Right ventricle myocardium superior (tissue), 1 donor: ENCODE measurements at regions not wholly inside any gene's neighbourhood (a gene's known extent, or its start where the extent isn't known, plus 50 kb on each side); places are given as distances from the start of the nearest gene placed in this dataset.

Experiments used
- ATAC-seq: fragments of 200-7000 bp; cut with Tn5 transposase; one replicate; pipeline ENCODE4 v1.9.1; 2020; ENCODE audit warnings: mild to moderate bottlenecking; ENCODE audit not compliant: poor library complexity
- DNase-seq: peaks from one replicate; pipeline ENCODE4 v3.0.0-alpha.2; 2020
- intact Hi-C: fragments of 100-400 bp; cut with DNase I; formaldehyde crosslinking; loops from one replicate; pipeline ENCODE4 v1.11.2; 2022
- donor health status: DM: no; HTN: yes; CAD: no; lungs with severe emphysema.

DNA sequence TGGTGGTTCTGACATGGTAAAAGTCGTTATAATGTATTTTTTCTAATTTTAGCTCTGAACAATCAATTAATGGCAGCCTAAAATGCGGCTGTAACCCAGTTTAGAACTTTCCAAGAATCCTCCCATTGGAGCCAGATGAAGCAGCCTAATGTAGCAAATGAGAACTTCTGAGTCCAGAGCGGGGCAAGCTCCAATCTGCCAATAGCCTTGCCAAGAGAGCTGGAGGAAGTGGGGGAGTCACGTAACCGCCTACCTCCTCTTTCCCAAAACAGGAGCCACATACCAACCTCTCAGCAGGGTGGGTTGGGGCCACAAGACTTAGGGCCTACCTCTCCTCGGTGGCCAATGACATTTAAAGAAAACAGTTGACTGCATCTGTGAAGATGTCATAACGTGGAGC, 230.6 kb downstream of the SOD2 start:
- no peak for ATAC-seq
- DNase-seq, result no peak
- intact Hi-C loops, result no loop called here

- intact Hi-C loops, result no loop called here
- ATAC-seq (no peak), DNase-seq (no peak)
These were observed 231.0 kb downstream of the SOD2 start for GRCh38 chr6:159461998-159462397.

DNA sequence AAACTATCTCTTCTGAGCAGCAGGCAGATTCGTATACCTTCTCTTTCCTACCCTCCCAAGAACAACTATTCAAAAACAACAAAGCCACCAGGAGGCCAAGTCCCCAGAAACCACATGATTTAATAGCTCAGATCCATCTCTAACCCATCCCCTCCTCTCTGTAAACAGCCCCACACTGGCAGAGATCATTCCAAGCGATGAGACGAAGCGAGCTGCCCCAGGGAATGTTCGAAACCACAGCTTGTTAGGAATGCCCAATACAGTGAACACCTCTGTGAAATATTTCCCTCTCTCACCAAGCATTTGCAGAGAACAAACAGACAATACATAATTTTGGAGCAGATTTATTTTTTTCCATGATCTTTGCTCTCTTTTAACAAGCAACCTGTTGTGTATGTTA, 231.8 kb downstream of the SOD2 start:
- DNase-seq (no peak), ATAC-seq (no peak)
- intact Hi-C loops, result no loop called here

- intact Hi-C loops, result no loop called here
- ATAC-seq (no peak), DNase-seq (no peak)
These were observed 232.6 kb downstream of the SOD2 start for GRCh38 chr6:159460476-159460875.

DNA sequence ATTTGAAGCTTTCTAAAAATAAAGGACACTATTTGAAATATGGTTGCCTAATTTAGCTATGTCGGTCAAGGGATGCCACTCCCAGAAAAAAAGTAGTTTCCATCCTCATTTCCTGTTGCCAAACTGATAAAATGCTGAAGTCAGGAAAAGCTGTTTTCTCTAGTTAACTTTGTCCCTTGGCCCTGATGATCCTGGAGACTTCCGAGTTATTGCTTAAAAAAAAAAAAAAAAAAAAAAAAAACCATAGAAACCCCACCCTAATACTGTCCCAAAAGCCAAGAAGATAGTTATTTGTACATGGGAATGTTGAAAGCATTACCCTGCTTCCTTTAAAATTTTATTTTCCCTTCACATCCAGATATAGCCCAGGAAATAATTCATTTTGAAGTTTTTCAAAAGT, 236.7 kb downstream of the SOD2 start:
- intact Hi-C loops, result no loop called here
- DNase-seq (no peak), ATAC-seq (peak; percentile 56)

GRCh38 chr6:159455700-159456274, 237.3 kb downstream of the SOD2 start:
- intact Hi-C loops, result no loop called here
- ATAC-seq, result no peak
- no peak for DNase-seq

- intact Hi-C loops, result no loop called here
- ATAC-seq, result no peak
These were observed 242.1 kb downstream of the SOD2 start for GRCh38 chr6:159450815-159451465.

DNA sequence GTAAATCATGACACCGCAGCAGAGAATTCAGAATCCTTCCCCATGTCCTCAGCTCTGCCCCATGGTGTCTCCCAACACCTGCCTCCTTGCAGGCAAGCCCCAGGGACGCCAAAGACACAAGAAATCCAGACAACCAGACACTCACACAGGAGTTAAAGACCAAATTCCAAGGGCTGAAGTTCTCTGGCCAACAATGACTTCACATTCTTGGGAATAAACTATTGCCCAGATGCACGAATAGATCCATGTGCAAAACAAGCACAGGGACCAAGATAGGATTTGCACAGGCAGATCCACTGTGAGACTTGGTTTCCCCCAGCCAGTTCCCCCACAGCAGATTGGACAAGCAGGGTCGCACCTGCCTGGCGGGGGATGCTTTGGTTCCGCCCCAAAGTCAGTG, 246.7 kb downstream of the SOD2 start:
- intact Hi-C loops, result no loop called here
- no peak for ATAC-seq
- DNase-seq, result no peak

More at GRCh38 chr6:159450815-159451465, 242.1 kb downstream of the SOD2 start:
- DNase-seq, result no peak

- ATAC-seq, result no peak
- intact Hi-C loops, result no loop called here
- DNase-seq, result no peak
These were observed 247.7 kb downstream of the SOD2 start for GRCh38 chr6:159445351-159445750.

DNA sequence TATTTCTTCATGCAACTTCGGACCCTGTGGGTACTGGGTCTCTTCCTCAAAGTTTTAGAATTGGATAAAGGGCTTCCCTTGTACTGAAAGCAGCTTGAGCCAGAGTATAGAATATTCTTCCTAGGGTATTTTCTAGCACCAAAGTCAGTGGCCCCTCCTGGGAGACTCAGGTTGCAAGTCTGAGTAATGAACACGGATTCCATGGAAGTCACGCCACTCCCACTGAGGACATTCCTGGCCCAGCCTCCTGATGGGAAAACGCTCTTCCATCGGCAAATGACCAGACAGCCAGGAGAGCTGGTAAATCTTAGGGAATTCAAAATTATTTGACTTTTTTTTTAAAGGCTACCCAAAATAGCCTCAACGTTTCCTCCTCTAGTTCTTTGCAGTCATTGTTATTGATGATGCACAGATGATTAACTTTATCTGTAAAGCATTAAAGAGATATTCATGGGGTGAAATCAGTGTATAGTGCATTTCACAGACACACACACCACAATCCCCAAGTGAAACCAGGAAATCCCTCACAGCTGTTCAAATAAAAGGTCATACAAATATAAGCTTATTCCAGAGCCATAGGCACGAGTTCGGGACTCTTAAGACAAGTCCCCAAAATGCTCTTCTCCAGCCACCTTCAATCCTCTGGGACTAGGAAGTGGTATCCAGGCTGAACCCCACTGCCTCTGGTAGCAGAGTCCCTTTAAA, 248.8 kb downstream of the SOD2 start:
- intact Hi-C loops, result no loop called here
- ATAC-seq, result no peak
- DNase-seq, result no peak

DNA sequence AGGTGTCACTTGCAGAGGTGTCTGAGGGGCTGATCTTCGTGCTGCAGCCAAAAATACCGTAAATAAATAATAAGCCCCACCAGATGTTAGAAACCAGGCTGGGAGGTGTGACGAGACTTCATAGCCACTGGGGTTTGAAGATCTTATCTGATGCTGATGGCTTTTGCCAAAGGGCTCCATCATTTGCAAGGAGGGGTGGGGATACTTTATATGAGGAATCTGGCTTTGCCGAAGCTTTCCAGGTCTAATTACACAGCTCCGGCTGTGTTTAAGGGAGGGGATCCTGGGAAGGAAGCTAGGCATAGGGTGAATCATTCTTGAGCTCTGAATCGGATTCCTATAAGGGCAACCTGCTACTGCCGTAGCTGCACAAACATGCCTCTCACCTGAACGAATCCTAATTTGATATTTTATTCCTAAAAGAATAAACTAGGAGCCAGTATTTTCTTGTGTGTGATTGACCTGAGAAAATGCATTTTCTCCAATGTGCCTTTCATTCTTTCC, 249.6 kb downstream of the SOD2 start:
- no peak for ATAC-seq
- intact Hi-C loops, result no loop called here
- no peak for DNase-seq

- intact Hi-C loops, result no loop called here
- no peak for ATAC-seq
These were observed 251.4 kb downstream of the SOD2 start for GRCh38 chr6:159441704-159441981.

GRCh38 chr6:159440911-159441703, 251.9 kb downstream of the SOD2 start:
- DNase-seq, result no peak
- intact Hi-C loops, result no loop called here
- peak; percentile 57 for ATAC-seq

More at GRCh38 chr6:159441704-159441981, 251.4 kb downstream of the SOD2 start:
- DNase-seq, result no peak

GRCh38 chr6:159440349-159440748, 252.7 kb downstream of the SOD2 start:
- DNase-seq, result no peak
- ATAC-seq, result no peak
- intact Hi-C loops, result no loop called here

- no peak for ATAC-seq
- intact Hi-C loops, result no loop called here
- DNase-seq, result no peak
These were observed 253.4 kb downstream of the SOD2 start for GRCh38 chr6:159439651-159440050.

- DNase-seq, result no peak
- intact Hi-C loops, result no loop called here
- no peak for ATAC-seq
These were observed 254.9 kb downstream of the SOD2 start for GRCh38 chr6:159438106-159438505.

GRCh38 chr6:159436581-159436980, 256.5 kb downstream of the SOD2 start:
- intact Hi-C loops, result no loop called here
- DNase-seq, result no peak

GRCh38 chr6:159435701-159436100, 257.3 kb downstream of the SOD2 start:
- DNase-seq (no peak), ATAC-seq (no peak)
- intact Hi-C loops, result no loop called here

More at GRCh38 chr6:159436581-159436980, 256.5 kb downstream of the SOD2 start:
- ATAC-seq, result no peak

GRCh38 chr6:159434410-159434809, 258.6 kb downstream of the SOD2 start:
- no peak for DNase-seq
- intact Hi-C loops, result no loop called here
- no peak for ATAC-seq
